GM18505 (cell line): ENCODE measurements at regions not wholly inside any gene's neighbourhood (a gene's known extent, or its start where the extent isn't known, plus 50 kb on each side); places are given as distances from the start of the nearest gene placed in this dataset.

Source experiments
- ATAC-seq: cut with Tn5 transposase; IDR thresholded peaks from one replicate; pipeline ENCODE4 v1.9.1; 2021; ENCODE audit not compliant: unreplicated experiment
- POLR2A ChIP-seq: IDR thresholded peaks from 4 replicates; pipeline ENCODE4 v1.6.1; 2011; ENCODE audit warnings: borderline replicate concordance; ENCODE audit not compliant: insufficient read depth, insufficient read length; ENCODE audit errors: extremely low read depth

DNA sequence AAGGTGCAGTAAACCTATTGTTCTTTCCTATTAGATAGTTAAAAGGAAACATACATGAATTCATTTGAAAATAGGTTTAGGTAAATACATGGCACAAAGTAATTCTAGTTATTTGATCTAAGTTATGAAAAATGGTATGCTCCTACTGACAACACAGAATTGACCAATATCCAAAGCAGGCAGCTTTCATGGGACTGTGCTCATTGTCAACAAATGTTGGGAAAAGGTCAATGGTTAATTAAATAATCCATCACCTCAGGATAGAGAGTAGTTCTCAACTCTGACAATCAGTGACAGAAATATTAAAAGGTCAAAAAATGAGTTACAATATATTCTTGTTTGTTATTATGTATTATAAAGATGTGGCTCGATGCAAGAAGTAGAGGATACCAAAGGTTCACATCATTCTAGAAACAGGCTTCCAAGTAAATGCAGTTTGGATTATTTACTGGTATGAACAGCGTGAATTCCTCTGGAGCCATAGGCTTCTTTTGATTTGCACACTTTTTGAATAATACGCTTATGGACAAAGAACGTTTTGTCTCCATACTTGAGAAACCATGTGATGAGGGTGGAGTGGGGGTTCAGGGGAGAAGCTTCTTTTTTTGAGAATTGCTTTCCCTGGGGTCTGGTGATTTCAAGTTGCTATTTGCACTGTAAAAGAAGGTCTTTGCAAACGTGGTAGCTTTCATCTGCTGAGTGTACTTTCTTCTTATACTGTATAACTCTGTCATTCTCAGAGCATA is 422.0 kb upstream of the ZEB2 start:
- no peak for TF ChIP-seq POLR2A
- no peak for ATAC-seq

DNA sequence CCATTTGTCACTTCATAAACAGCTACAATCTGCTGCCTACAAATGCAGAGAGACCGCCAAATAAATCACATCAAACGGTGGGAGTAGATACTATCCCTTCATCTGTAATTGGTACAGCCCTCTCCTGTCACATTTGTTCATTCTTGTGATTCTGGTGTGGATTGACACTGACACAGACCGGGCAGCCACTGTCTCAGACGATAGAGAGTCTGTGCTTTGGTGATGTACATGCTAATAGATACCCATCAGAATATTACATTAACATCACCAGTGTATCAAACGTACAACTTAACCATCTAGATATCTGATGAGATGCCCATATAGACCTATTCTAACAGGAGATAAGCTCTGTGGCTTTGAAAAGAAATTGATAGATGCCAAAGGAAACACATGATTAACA is 419.7 kb upstream of the ZEB2 start:
- TF ChIP-seq POLR2A: no peak
- ATAC-seq: no peak

DNA sequence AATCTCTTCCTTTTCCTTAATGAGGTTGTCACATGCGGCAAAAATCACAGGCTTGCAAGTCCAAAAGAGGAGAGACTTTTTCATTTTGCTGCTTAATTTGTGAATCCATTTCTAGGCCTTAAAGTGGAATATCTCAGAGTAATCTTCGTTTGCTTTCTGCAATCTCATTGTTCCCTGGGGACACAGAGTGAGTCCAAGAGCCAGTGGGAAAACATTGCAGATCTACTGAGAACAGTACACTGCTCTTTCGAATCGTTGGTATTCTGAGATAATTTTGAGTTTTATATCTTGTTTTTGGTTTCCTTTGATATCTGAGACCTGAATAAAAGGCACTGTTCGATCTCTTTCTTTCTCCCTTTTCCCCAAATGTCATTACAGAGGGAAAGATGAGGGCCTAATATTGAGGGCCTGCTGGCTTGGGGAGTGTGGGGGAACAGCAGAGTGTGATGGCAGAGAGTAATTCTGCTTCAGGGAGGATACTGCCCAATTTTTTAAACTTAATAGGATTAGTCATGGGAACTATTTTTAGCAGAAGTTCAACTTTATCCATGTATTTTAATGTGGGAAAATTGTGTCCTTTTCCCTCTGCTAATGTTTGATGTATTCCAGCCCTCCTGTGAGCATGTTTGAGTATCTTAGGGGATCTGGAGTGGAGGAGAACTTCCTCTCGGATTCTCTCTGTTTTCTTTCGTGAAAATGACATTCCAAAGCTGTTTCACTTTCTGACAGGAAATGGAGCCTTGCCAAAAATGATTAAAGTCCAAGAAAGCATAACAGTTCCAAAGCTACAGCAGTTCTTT is 418.2 kb upstream of the ZEB2 start:
- no peak for TF ChIP-seq POLR2A
- no peak for ATAC-seq

DNA sequence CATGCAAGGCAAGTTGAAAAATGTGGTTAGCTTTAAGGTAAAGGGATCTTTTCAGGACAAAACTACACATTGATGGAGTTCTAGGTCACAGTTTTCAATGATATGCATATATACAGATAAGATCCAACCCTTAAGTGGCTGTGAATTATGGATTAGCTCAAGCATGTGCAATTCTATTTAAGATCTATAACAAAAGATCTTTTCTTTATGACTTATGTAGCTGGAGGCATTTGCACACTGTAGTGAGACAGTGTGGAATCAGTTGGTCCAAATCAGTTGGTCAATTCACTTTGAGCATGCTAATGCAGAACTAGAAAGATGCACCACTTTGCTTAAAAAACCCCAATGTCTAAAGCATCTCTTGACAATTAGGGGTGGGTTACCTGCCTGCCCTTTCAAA is 417.1 kb upstream of the ZEB2 start:
- no peak for TF ChIP-seq POLR2A
- ATAC-seq: no peak

DNA sequence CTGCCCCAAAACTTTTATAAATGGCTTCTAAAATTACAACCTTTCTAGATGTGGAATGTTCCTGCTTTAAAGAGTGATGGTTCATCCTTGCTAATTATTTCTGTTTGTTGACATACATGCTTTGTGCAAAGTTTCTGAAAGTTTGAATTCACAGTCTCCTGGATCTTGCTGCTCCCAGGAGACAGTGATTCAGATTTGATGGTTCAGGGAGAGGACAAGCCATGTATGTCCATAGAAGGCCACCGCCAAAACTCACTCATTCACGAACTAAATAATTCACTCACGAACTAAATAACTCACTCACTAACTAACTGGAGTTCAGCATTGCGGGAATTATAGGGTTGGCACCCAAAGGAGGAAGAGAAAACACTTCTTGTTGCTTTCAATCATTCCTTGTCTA is 416.5 kb upstream of the ZEB2 start:
- ATAC-seq: no peak
- no peak for TF ChIP-seq POLR2A

DNA sequence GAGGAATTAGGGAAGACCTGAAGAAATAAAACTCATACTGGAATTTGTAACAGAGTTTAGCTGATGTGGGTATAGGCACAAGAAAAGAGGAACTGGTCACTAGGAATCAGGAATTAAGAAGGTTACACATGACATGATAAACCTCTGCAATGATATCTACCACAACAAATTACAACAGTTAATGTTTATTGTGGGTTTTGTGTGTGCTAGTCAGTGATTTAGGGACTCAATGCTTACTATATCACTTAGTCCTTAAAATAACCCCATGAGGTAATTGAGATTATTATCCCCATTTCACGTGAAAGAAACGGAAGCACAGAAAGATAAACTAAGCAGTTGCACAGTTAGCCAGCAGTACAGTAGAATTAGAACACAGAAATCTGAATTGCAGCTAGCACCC is 415.8 kb upstream of the ZEB2 start:
- no peak for ATAC-seq
- no peak for TF ChIP-seq POLR2A

DNA sequence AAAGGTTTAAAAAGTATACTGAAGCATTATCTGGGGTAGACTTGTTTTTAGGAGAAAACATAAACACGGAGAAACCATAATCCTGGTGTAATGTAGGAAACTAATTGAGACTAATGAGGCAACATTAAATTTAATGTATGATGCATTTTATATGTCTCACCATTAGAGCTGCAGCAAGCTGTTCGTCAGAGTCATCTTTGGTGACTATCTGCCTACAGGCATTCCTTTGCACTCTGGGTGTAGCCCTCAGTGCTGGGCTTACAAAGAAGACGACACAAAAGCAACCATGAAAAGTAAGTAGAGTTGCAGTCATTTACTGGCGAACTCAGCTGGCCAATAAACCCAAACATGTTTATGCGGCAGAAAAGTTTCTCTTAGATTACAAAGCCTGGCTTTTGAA is 415.3 kb upstream of the ZEB2 start:
- ATAC-seq: no peak
- TF ChIP-seq POLR2A: no peak

DNA sequence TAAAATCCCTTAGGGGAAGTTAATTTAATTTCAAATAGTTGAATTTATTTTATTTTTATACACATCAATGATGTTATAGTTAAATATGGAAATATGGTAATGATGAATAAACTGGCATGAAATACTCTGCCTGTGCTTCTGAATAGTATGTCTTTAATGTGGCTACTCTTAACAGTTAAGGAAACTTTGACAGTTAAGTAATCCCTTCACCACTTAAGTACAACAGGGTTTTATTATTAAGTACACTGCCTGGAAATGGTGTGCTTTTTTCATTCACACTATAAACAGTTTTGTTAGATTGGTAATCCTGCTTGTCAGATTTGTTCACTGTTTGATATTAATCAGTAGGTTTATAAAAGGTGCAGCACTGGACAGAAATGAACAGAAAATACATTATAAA is 412.0 kb upstream of the ZEB2 start:
- TF ChIP-seq POLR2A: no peak
- no peak for ATAC-seq

DNA sequence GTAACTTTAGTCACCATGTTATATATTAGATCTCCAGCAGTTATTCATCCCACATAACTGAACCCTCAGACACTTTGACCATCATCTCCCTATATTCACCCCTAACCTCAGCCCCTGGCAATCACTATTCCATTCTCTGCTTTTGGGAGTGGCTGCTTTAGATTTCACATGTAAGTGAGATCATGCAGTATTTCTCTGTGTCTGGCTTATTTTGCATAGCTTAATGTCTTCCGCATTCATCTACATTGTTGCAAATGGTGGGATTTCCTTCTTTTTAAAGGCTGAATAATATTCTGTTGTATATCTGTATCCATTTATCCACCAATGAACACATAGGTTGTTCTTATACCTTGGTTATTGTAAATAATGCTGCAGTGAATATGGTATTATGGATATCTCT is 411.6 kb upstream of the ZEB2 start:
- ATAC-seq: no peak

DNA sequence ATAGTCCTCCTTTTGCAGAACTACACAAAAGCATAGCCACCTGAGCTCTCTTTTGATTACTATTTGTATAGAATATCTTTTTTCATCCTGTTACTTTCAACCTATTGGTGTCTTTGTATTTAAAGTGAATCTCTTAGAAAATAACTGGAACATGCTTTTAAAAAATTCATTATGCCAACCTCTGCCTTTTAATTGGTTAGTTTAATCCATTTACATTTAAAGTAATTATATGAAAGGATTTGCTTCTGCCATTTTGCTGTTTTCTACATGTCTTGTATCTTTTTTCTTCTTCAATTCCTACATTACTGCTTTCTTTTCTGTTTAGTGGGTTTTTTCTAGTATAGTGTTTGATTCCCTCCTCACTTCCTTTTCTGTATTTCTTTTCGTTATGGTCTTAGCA is 407.5 kb upstream of the ZEB2 start:
- no peak for TF ChIP-seq POLR2A
- ATAC-seq: no peak

More for the DNA sequence above, 411.6 kb upstream of the ZEB2 start:
- TF ChIP-seq POLR2A: no peak

DNA sequence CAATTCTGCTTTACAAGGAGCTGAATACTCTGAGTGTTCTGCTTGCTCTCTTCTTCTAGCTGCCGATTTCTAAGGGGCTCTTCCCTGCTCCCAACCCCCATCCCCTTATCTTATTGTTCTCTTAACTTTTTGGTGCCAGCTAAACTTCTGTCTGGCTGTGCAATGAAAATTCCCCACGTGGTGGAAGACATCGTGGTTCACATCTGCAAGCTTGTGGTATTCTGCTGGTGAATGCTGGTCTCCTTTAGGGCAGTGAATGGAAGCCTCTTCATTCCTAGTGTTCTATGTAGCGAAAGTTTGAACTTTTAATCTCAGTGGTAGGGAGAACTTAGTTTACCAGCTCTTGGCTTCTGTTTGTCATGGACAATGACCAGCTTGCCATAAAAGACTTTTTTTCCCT is 406.0 kb upstream of the ZEB2 start:
- TF ChIP-seq POLR2A: no peak
- no peak for ATAC-seq

DNA sequence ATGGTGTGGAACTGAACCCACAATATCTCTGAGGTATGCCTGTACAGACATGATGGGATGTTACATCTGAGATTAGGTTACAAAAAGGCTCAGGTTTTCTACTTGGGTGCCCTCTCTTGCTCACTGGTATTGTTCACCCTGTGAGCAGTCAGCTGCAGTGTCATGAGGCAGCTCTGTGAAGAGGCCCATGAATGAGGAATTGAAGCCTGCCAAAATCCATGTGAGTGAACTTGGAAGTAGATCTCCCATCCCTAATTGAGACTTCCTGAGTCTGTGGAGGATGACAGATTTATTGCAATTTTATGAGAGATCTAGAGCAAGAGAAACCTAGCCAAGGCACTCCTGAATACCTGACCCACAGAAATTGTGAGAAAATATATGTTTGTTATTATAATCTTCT is 404.9 kb upstream of the ZEB2 start:
- TF ChIP-seq POLR2A: no peak
- no peak for ATAC-seq

DNA sequence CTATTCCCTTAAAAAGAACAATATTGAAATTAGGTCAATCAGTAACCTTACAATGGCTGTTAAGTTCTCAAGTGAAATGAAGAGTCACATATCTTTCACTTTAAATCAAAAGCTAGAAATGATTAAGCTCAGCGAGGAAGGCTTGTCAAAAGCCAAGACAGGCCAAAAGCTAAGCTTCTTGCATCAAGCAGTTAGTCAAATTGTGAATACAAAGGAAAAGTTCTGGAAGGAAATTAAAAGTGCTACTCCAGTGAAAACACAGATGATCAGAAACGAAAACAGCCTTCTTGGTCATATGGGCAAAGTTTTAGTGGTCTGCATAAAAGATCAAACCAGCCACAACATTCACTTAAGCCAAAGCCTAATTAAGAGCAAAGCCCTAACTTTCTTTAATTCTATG is 402.6 kb upstream of the ZEB2 start:
- no peak for ATAC-seq
- TF ChIP-seq POLR2A: no peak
